OCI-LY1 (cell line): ENCODE measurements at regions not wholly inside any gene's neighbourhood (a gene's known extent, or its start where the extent isn't known, plus 50 kb on each side); places are given as distances from the start of the nearest gene placed in this dataset.

Source experiments
- H2AFZ ChIP-seq: fragments of 200-600 bp; sonication (generic), shearing (Covaris generic); 2 replicates; pipeline ENCODE4 v1.6.0; 2014; ENCODE audit warnings: antibody characterized with exemption, mild to moderate bottlenecking, low read length
- H3F3A ChIP-seq: fragments of 200-600 bp; sonication (generic), shearing (Covaris generic); 2 replicates; pipeline ENCODE4 v1.6.0; 2014; ENCODE audit warnings: mild to moderate bottlenecking, antibody characterized with exemption, low read length, moderate library complexity; ENCODE audit not compliant: insufficient read depth
- H3K27ac ChIP-seq: fragments of 200-600 bp; sonication (generic); 2 replicates; pipeline ENCODE4 v1.5.1; 2014; ENCODE audit warnings: low read length, mixed run types, mild to moderate bottlenecking, low read depth; ENCODE audit not compliant: poor library complexity, severe bottlenecking
- H3K27me3 ChIP-seq: fragments of 200-600 bp; sonication (generic); 2 replicates; pipeline ENCODE4 v1.6.0; 2014; ENCODE audit warnings: antibody characterized with exemption, mild to moderate bottlenecking, low read length, moderate library complexity; ENCODE audit not compliant: insufficient read depth
- H3K36me3 ChIP-seq: fragments of 200-600 bp; sonication (generic); 2 replicates; pipeline ENCODE4 v1.6.1; 2014; ENCODE audit warnings: mild to moderate bottlenecking, antibody characterized with exemption, low read length, moderate library complexity, mixed read lengths; ENCODE audit not compliant: insufficient read depth
- H3K4me1 ChIP-seq: fragments of 200-600 bp; sonication (generic); 2 replicates; pipeline ENCODE4 v1.5.1; 2014; ENCODE audit warnings: mild to moderate bottlenecking, low read length, moderate library complexity; ENCODE audit not compliant: insufficient read depth, severe bottlenecking
- H3K4me2 ChIP-seq: fragments of 200-600 bp; sonication (generic), shearing (Covaris generic); 2 replicates; pipeline ENCODE4 v1.6.1; 2014; ENCODE audit warnings: low read length
- H3K4me3 ChIP-seq: fragments of 200-600 bp; sonication (generic); 2 replicates; pipeline ENCODE4 v1.5.1; 2014; ENCODE audit warnings: low read length, low read depth, mild to moderate bottlenecking, mixed read lengths; ENCODE audit not compliant: poor library complexity, severe bottlenecking
- H3K79me2 ChIP-seq: fragments of 200-600 bp; shearing (Covaris generic); 2 replicates; pipeline ENCODE4 v1.6.1; 2016; ENCODE audit warnings: mixed run types, low read length, mixed read lengths; ENCODE audit not compliant: insufficient read depth
- H3K9ac ChIP-seq: fragments of 200-600 bp; sonication (generic), shearing (Covaris generic); 2 replicates; pipeline ENCODE4 v1.6.1; 2014; ENCODE audit warnings: mild to moderate bottlenecking, low read length, mixed read lengths
- H3K9me2 ChIP-seq: fragments of 200-600 bp; sonication (generic), shearing (Covaris generic); 2 replicates; pipeline ENCODE4 v1.6.1; 2014; ENCODE audit warnings: low read depth, mild to moderate bottlenecking, low read length, mixed read lengths
- H3K9me3 ChIP-seq: fragments of 200-600 bp; shearing (Covaris generic); 2 replicates; pipeline ENCODE4 v1.6.1; 2014; ENCODE audit warnings: low read length, mixed read lengths
- H4K20me1 ChIP-seq: fragments of 200-600 bp; sonication (generic), shearing (Covaris generic); 2 replicates; pipeline ENCODE4 v1.6.0; 2016; ENCODE audit warnings: mild to moderate bottlenecking, low read length; ENCODE audit not compliant: insufficient read depth
- EZH2 ChIP-seq: fragments of 200-600 bp; sonication (generic), shearing (Covaris generic); IDR thresholded peaks from 2 replicates; pipeline ENCODE4 v1.8.0; 2017; ENCODE audit warnings: borderline replicate concordance, mixed run types, mild to moderate bottlenecking, antibody characterized with exemption, low read length, moderate library complexity, mixed read lengths
- TF ChIP-seq, protein P1 (sequence below): fragments of 200-600 bp; sonication (generic), shearing (Covaris generic); IDR thresholded peaks from 2 replicates; pipeline ENCODE4 v1.5.1; 2017; ENCODE audit warnings: mild to moderate bottlenecking, antibody characterized with exemption, low read length, moderate library complexity, mixed read lengths

DNA sequence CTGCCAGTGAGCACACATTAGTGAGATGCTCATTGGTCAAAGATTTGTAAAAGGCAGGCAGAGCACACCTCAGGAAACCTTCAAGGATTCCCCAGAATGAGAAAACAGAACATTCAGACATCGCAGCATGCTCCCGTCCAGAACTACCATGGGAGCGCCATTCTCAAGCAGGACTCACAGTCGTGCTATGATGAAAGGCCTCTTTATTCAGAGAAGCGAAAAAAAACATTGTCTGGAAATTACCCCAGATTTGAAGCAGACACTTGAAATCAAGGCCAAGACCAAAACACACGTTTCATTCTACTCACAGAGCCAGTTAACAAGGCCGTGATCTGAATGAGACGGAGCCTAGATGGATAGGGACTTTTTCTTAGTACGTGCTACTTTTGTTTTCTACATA lies 961.8 kb upstream of the TENM3 start:
- H3K79me2 ChIP-seq = no peaks in the 10 kb centered on the region
- H4K20me1 ChIP-seq = no peaks in the 10 kb centered on the region
- H3K27me3 ChIP-seq = no peaks in the 10 kb centered on the region
- TF ChIP-seq EZH2 = no peak
- TF ChIP-seq, protein P1, sequence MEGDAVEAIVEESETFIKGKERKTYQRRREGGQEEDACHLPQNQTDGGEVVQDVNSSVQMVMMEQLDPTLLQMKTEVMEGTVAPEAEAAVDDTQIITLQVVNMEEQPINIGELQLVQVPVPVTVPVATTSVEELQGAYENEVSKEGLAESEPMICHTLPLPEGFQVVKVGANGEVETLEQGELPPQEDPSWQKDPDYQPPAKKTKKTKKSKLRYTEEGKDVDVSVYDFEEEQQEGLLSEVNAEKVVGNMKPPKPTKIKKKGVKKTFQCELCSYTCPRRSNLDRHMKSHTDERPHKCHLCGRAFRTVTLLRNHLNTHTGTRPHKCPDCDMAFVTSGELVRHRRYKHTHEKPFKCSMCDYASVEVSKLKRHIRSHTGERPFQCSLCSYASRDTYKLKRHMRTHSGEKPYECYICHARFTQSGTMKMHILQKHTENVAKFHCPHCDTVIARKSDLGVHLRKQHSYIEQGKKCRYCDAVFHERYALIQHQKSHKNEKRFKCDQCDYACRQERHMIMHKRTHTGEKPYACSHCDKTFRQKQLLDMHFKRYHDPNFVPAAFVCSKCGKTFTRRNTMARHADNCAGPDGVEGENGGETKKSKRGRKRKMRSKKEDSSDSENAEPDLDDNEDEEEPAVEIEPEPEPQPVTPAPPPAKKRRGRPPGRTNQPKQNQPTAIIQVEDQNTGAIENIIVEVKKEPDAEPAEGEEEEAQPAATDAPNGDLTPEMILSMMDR = no peak
- H3K9ac ChIP-seq = no peak overlapping the region
- H3K9me3 ChIP-seq = no peaks in the 10 kb centered on the region
- no peaks in the 10 kb centered on the region for H3K4me1 ChIP-seq
- H3K36me3 ChIP-seq = no peaks in the 10 kb centered on the region
- H3K4me2 ChIP-seq = no peak overlapping the region
- no peaks in the 10 kb centered on the region for H3K9me2 ChIP-seq
- no peaks in the 10 kb centered on the region for H3F3A ChIP-seq
- H3K4me3 ChIP-seq = no peak overlapping the region
- no peak overlapping the region for H3K27ac ChIP-seq
- H2AFZ ChIP-seq = no peak overlapping the region

DNA sequence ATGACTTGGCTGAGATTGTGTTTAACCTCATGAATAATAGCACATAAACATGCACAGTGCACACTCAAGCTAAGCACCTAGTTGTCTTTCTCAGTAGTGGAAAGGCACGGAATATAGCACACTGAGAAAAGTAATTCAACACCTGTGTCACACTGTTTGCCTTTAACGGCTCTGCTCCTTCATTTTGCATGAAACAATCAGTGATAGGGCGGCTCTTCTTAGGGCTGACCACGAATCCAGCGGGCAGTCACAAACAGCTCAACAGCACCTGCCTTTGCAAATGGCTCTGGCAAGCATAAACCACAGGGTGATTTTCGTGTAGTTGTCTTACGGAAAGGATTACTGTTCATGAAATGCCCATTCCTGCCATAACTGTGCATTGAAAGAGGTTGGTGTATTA lies 954.0 kb upstream of the TENM3 start:
- Histone ChIP-seq H3F3A (no peaks in the 10 kb centered on the region), H3K9me2 (no peaks in the 10 kb centered on the region), H3K27me3 (no peaks in the 10 kb centered on the region), H3K9ac (no peak overlapping the region), H4K20me1 (no peaks in the 10 kb centered on the region), H3K4me3 (no peak overlapping the region), H3K79me2 (no peaks in the 10 kb centered on the region), H3K36me3 (no peaks in the 10 kb centered on the region), H3K4me2 (no peak overlapping the region), H3K27ac (no peak overlapping the region), H3K9me3 (no peaks in the 10 kb centered on the region), H3K4me1 (no peaks in the 10 kb centered on the region), H2AFZ (no peak overlapping the region)
- TF ChIP-seq EZH2 = no peak
- TF ChIP-seq, protein P1 = no peak

DNA sequence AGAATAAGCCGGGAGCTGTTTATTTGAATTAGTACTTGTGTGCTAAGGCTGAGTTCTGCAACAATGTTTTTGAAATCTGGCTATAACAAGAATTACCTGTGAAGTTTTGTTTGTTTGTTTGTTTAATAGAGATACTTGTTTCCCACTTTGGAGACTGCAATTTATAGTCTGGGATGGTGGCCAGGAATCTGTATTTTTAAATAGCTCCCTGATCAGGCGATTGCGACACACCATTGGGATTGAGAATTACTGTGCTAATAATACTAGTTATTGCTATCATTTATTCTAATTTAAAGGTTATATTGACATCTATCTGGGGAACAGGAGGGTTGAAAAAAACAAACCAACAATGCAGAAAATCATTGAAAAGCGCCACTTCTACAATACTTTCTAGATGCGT lies 951.6 kb upstream of the TENM3 start:
- Histone ChIP-seq H3K79me2 (no peaks in the 10 kb centered on the region), H3K4me2 (no peak overlapping the region), H3K9me3 (no peaks in the 10 kb centered on the region), H3K27ac (no peak overlapping the region), H3K27me3 (no peaks in the 10 kb centered on the region), H3K4me3 (no peak overlapping the region), H3K36me3 (no peaks in the 10 kb centered on the region), H4K20me1 (no peaks in the 10 kb centered on the region), H3K9ac (no peak overlapping the region), H3K4me1 (no peaks in the 10 kb centered on the region), H2AFZ (no peak overlapping the region), H3F3A (no peaks in the 10 kb centered on the region), H3K9me2 (no peaks in the 10 kb centered on the region)
- TF ChIP-seq EZH2 = no peak
- TF ChIP-seq, protein P1 = no peak
